Common myeloid progenitor, CD34-positive (primary cell): ENCODE measurements at regions not wholly inside any gene's neighbourhood (a gene's known extent, or its start where the extent isn't known, plus 50 kb on each side); places are given as distances from the start of the nearest gene placed in this dataset.

Experiments used
- CTCF ChIA-PET: fragments of 350-600 bp; sonication (Branson Sonifier 250); formaldehyde crosslinking; loops from one replicate; lab custom pipeline; 2021; ENCODE audit warnings: antibody characterized with exemption; lab: Charles Lee
- POLR2A ChIA-PET: fragments of 350-600 bp; sonication (Branson Sonifier 250); formaldehyde crosslinking; loops from one replicate; lab custom pipeline; 2021; ENCODE audit warnings: antibody characterized with exemption; lab: Charles Lee
- DNase-seq, 3 donors: peaks; one replicate each; pipeline versions ENCODE4 v3.0.0 to v3.0.0-alpha.2; 2013
- H3K27ac ChIP-seq, 2 experiments: 1 replicate in 1 of 2; 2 replicates in 1 of 2; pipeline ENCODE4 v1.7.0; 2013; ENCODE audit warnings: inconsistent platforms in 2 of 2, low read length in 2 of 2, mild to moderate bottlenecking in 2 of 2, low read depth in 1 of 2, moderate library complexity in 1 of 2; ENCODE audit not compliant: severe bottlenecking in 2 of 2, insufficient read depth in 1 of 2, poor library complexity in 1 of 2
- H3K27me3 ChIP-seq, 5 experiments: replicated peaks in 2 of 5; 1 replicate in 3 of 5; 2 replicates in 2 of 5; pipeline versions ENCODE4 v1.6.1 to v1.7.0; 2013; ENCODE audit warnings: low read length in 4 of 5, mild to moderate bottlenecking in 2 of 5, moderate library complexity in 2 of 5, inconsistent platforms in 1 of 5; ENCODE audit not compliant: insufficient read depth in 5 of 5, control insufficient read depth in 4 of 5
- H3K36me3 ChIP-seq, 4 experiments: 1 replicate in 2 of 4; 2 replicates in 2 of 4; pipeline versions ENCODE4 v1.6.1 to v1.7.0; 2013; ENCODE audit warnings: low read length in 3 of 4, control low read depth in 1 of 4, mild to moderate bottlenecking in 1 of 4; ENCODE audit not compliant: control insufficient read depth in 4 of 4, insufficient read depth in 4 of 4
- H3K4me1 ChIP-seq, 4 experiments: 1 replicate in 3 of 4; 2 replicates in 1 of 4; pipeline versions ENCODE4 v1.6.1 to v1.7.1; 2013; ENCODE audit warnings: low read length in 3 of 4, mild to moderate bottlenecking in 3 of 4, control low read depth in 1 of 4, inconsistent platforms in 1 of 4, moderate library complexity in 1 of 4; ENCODE audit not compliant: control insufficient read depth in 4 of 4, insufficient read depth in 4 of 4; ENCODE audit errors: control extremely low read depth in 1 of 4
- H3K4me3 ChIP-seq, 7 experiments: 1 replicate in 4 of 7; 2 replicates in 3 of 7; pipeline versions ENCODE4 v1.5.1 to v1.7.0; 2013; ENCODE audit warnings: mild to moderate bottlenecking in 7 of 7, low read length in 6 of 7, moderate library complexity in 6 of 7, inconsistent platforms in 2 of 7, low read depth in 2 of 7, control low read depth in 1 of 7; ENCODE audit not compliant: insufficient read depth in 4 of 7, control insufficient read depth in 1 of 7; ENCODE audit errors: extremely low read depth in 1 of 7
- H3K9me3 ChIP-seq, 5 experiments: 1 replicate in 4 of 5; 2 replicates in 1 of 5; pipeline versions ENCODE4 v1.6.1 to v1.7.1; 2013; ENCODE audit warnings: low read length in 4 of 5, mild to moderate bottlenecking in 2 of 5, inconsistent platforms in 1 of 5, low read depth in 1 of 5, moderate library complexity in 1 of 5; ENCODE audit not compliant: control insufficient read depth in 4 of 5, insufficient read depth in 2 of 5; ENCODE audit errors: control extremely low read depth in 1 of 5
- WGBS: methylation state at CpG from one replicate; pipeline ENCODE4 v1.1.5; 2013; ENCODE audit not compliant: insufficient coverage; 5-methylcytosine and 5-hydroxymethylcytosine counted together

GRCh38 chr17:73960469-73960868 is 243.0 kb upstream of the RPL38 start:
- CTCF ChIA-PET = no interaction called here
- no peaks in the 10 kb centered on the region for H3K27me3 ChIP-seq
- no peaks in the 10 kb centered on the region for H3K36me3 ChIP-seq

GRCh38 chr17:73962308-73962707 is 241.2 kb upstream of the RPL38 start:
- Histone ChIP-seq H3K27me3 (no peaks in the 10 kb centered on the region), H3K27ac (no peak overlapping the region), H3K9me3 (peaks cover 0 to 22% (median 6%) of the 10 kb centered on the region in 5 experiments), H3K4me1 (no peaks in the 10 kb centered on the region), H3K36me3 (no peaks in the 10 kb centered on the region), H3K4me3 (no peak overlapping the region)
- no peak for DNase-seq
- ChIA-PET CTCF (no interaction called here), POLR2A (no interaction called here)
- no CpG with 5 or more reads among the region's 2 CpGs for WGBS

More at GRCh38 chr17:73960469-73960868, 243.0 kb upstream of the RPL38 start:
- no peak overlapping the region for H3K27ac ChIP-seq
- no peaks in the 10 kb centered on the region for H3K4me1 ChIP-seq
- H3K9me3 ChIP-seq = peaks cover 0 to 17% (median 5%) of the 10 kb centered on the region in 5 experiments
- no peak overlapping the region for H3K4me3 ChIP-seq
- POLR2A ChIA-PET = interaction anchor here (0.6 kb wide), 1 partner anchor 588 kb away, joined by 7 read pairs; no protein-coding TSS in a partner anchor
- DNase-seq = no peak

- Histone ChIP-seq H3K4me3 (no peak overlapping the region), H3K27ac (no peak overlapping the region), H3K36me3 (no peaks in the 10 kb centered on the region), H3K9me3 (peaks cover 0 to 20% (median 3%) of the 10 kb centered on the region in 5 experiments), H3K4me1 (peaks cover 0 to 4% (median 0%) of the 10 kb centered on the region in 4 experiments), H3K27me3 (peaks cover 5 to 17% (median 9%) of the 10 kb centered on the region in 5 experiments)
- ChIA-PET CTCF (no interaction called here), POLR2A (no interaction called here)
- DNase-seq = no peak
- WGBS = 93% methylated on average over 2 of the region's 3 CpGs
Measured at GRCh38 chr17:73968680-73969079, 234.8 kb upstream of the RPL38 start.

GRCh38 chr17:73969956-73970355 is 233.5 kb upstream of the RPL38 start:
- peaks cover 0 to 4% (median 0%) of the 10 kb centered on the region in 4 experiments for H3K4me1 ChIP-seq
- H3K27me3 ChIP-seq = peaks cover 5 to 17% (median 9%) of the 10 kb centered on the region in 5 experiments
- no peaks in the 10 kb centered on the region for H3K36me3 ChIP-seq
- 9% methylated on average over 2 of the region's 7 CpGs for WGBS
- no peak overlapping the region for H3K4me3 ChIP-seq
- H3K9me3 ChIP-seq = peaks cover 0 to 9% (median 3%) of the 10 kb centered on the region in 5 experiments
- ChIA-PET POLR2A (no interaction called here), CTCF (no interaction called here)
- no peak overlapping the region for H3K27ac ChIP-seq
- peak in 2 of 3 donors; percentile 61 to 70 for DNase-seq

GRCh38 chr17:73971127-73971526 is 232.4 kb upstream of the RPL38 start:
- no peaks in the 10 kb centered on the region for H3K36me3 ChIP-seq
- no peak for DNase-seq
- WGBS = 94% methylated on average over 3 of the region's 4 CpGs
- ChIA-PET CTCF (interaction anchor here (0.6 kb wide), 1 partner anchor 314 kb away, joined by 3 read pairs; no protein-coding TSS in a partner anchor), POLR2A (interaction anchor here (0.6 kb wide), 1 partner anchor 220 kb away, joined by 4 read pairs; no protein-coding TSS in a partner anchor)
- H3K27me3 ChIP-seq = peaks cover 5 to 17% (median 9%) of the 10 kb centered on the region in 5 experiments
- H3K4me1 ChIP-seq = peaks cover 0 to 4% (median 0%) of the 10 kb centered on the region in 4 experiments
- peaks cover 0 to 2% (median 1%) of the 10 kb centered on the region in 5 experiments for H3K9me3 ChIP-seq
- H3K4me3 ChIP-seq = no peak overlapping the region
- no peak overlapping the region for H3K27ac ChIP-seq

- peaks cover 0 to 2% (median 0%) of the 10 kb centered on the region in 5 experiments for H3K9me3 ChIP-seq
- peaks cover 5 to 17% (median 9%) of the 10 kb centered on the region in 5 experiments for H3K27me3 ChIP-seq
- ChIA-PET CTCF (interaction anchor here (1.6 kb wide), 1 partner anchor 15 kb away, joined by 3 read pairs; no protein-coding TSS in a partner anchor), POLR2A (no interaction called here)
- no peaks in the 10 kb centered on the region for H3K36me3 ChIP-seq
- H3K27ac ChIP-seq = no peak overlapping the region
- DNase-seq = no peak
- no peak overlapping the region for H3K4me3 ChIP-seq
- WGBS = 87% methylated on average over 7 of the region's 10 CpGs
- peaks cover 0 to 4% (median 0%) of the 10 kb centered on the region in 4 experiments for H3K4me1 ChIP-seq
Measured at GRCh38 chr17:73972056-73972455, 231.4 kb upstream of the RPL38 start.

- WGBS = 91% methylated on average over 6 of the region's 6 CpGs
- no peak for DNase-seq
- POLR2A ChIA-PET = no interaction called here
Measured at GRCh38 chr17:73972901-73973300, 230.6 kb upstream of the RPL38 start.

More at GRCh38 chr17:73972901-73973300, 230.6 kb upstream of the RPL38 start:
- Histone ChIP-seq H3K4me3 (no peak overlapping the region), H3K4me1 (peaks cover 0 to 4% (median 0%) of the 10 kb centered on the region in 4 experiments), H3K27me3 (peaks cover 4 to 17% (median 9%) of the 10 kb centered on the region in 5 experiments), H3K36me3 (no peaks in the 10 kb centered on the region), H3K9me3 (peaks cover 0 to 2% (median 0%) of the 10 kb centered on the region in 5 experiments), H3K27ac (no peak overlapping the region)
- CTCF ChIA-PET = interaction anchor here (0.7 to 1.6 kb wide), 2 partner anchors 15 to 26 kb away, joined by 3 to 4 read pairs; no protein-coding TSS in a partner anchor
